ENCODE measurements at regions not wholly inside any gene's neighbourhood (a gene's known extent, or its start where the extent isn't known, plus 50 kb on each side); places are given as distances from the start of the nearest gene placed in this dataset.

- TF ChIP-seq CTCF (optimal IDR thresholded peaks at IDR 0.05 in 1 of 3, IDR thresholded peaks at IDR 0.05 in 1 of 3, conservative IDR thresholded peaks at IDR 0.05 in 1 of 3; ENCODE audit: extremely low read depth in 1 of 3, insufficient read depth in 2 of 3, low read length in 3 of 3), result no peak
- no peak for TF ChIP-seq EZH2 (IDR thresholded peaks at IDR 0.05; ENCODE audit: low read length)
Observed at GRCh38 chr2:126766969-126767296, 111.0 kb downstream of the GYPC start.

All from keratinocyte (primary cell).